GM12878 (cell line): ENCODE measurements at regions not wholly inside any gene's neighbourhood (a gene's known extent, or its start where the extent isn't known, plus 50 kb on each side); places are given as distances from the start of the nearest gene placed in this dataset.

Experiments
- FOS ChIP-seq: IDR thresholded peaks from 3 replicates; pipeline ENCODE4 v1.6.1; 2011; ENCODE audit warnings: borderline replicate concordance; ENCODE audit not compliant: insufficient read length; ENCODE audit errors: extremely low read depth
- SPI1 ChIP-seq: IDR thresholded peaks from 2 replicates; pipeline ENCODE4 v1.6.1; 2011; ENCODE audit warnings: low read depth, mild to moderate bottlenecking, low read length, moderate library complexity, borderline replicate concordance; ENCODE audit not compliant: insufficient read depth
- YBX1 ChIP-seq: fragments of 450-650 bp; IDR thresholded peaks from 2 replicates; pipeline ENCODE4 v1.6.1; 2016; ENCODE audit warnings: antibody characterized with exemption

DNA sequence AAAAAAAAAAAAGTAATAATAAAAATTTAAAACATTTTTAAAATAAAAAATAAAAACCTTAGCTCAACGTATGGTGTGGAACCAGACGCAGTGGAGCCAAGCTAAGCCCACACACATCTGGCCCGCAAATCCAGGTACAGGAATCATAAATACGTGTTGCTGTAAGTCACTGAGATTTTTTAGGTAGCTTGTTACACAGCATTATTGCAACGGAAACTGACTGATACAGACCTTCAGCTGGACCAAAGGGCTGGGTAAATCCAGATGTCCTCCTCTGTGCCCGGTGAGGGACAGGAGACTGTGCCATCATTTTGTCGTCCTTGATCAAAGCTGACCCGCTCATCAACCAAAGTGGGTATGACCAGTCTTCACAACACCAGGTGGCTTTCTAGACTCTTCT, 104.9 kb downstream of the TMEM130 start:
- TF ChIP-seq SPI1 (no peak), FOS (no peak), YBX1 (no peak)
